WTC11 (cell line): ENCODE measurements at regions not wholly inside any gene's neighbourhood (a gene's known extent, or its start where the extent isn't known, plus 50 kb on each side); places are given as distances from the start of the nearest gene placed in this dataset.

ENCODE experiments used
- ATAC-seq: fragments of 200-7000 bp; cut with Tn5 transposase; 2 replicates; pipeline ENCODE4 v1.10.0; 2021; ENCODE audit warnings: mild to moderate bottlenecking, moderate library complexity
- CTCF ChIA-PET: fragments of 300-600 bp; sonication (Branson Sonifier 250); formaldehyde crosslinking; loops from one replicate; lab custom pipeline; 2021; ENCODE audit warnings: antibody characterized with exemption; lab: Charles Lee
- POLR2A ChIA-PET: fragments of 350-600 bp; sonication (Branson Sonifier 250); formaldehyde crosslinking; loops from one replicate; lab custom pipeline; 2021; ENCODE audit warnings: antibody characterized with exemption; lab: Charles Lee
- DNase-seq: peaks from one replicate; pipeline ENCODE4 v3.0.0; 2021; ENCODE audit warnings: low spot score
- H3K27ac Mint-ChIP-seq: 2 replicates; pipeline ENCODE4 v1.8.0; 2021; ENCODE audit warnings: mixed read lengths
- H3K27me3 Mint-ChIP-seq: 2 replicates; pipeline ENCODE4 v1.8.0; 2021; ENCODE audit warnings: low read depth, mild to moderate bottlenecking, moderate library complexity, mixed read lengths
- H3K36me3 Mint-ChIP-seq: 2 replicates; pipeline ENCODE4 v1.8.0; 2021; ENCODE audit warnings: mixed read lengths
- H3K4me1 Mint-ChIP-seq: 2 replicates; pipeline ENCODE4 v1.8.0; 2022; ENCODE audit warnings: mixed read lengths
- H3K4me3 Mint-ChIP-seq: 2 replicates; pipeline ENCODE4 v1.8.0; 2021; ENCODE audit warnings: mild to moderate bottlenecking, moderate library complexity, mixed read lengths
- H3K9me3 Mint-ChIP-seq: 2 replicates; pipeline ENCODE4 v1.8.0; 2021; ENCODE audit warnings: mixed read lengths
- ATF1 ChIP-seq: sonication (generic); formaldehyde crosslinking; IDR thresholded peaks from 2 replicates; pipeline ENCODE4 v1.8.1; 2023; ENCODE audit warnings: mild to moderate bottlenecking, moderate library complexity, missing genetic modification reagents
- CREB1 ChIP-seq: sonication (generic); formaldehyde crosslinking; IDR thresholded peaks from 2 replicates; pipeline ENCODE4 v1.8.0; 2023; ENCODE audit warnings: mild to moderate bottlenecking, missing genetic modification reagents
- FOXJ3 ChIP-seq: sonication (generic); formaldehyde crosslinking; IDR thresholded peaks from 2 replicates; pipeline ENCODE4 v1.9.0; 2021; ENCODE audit warnings: missing genetic modification reagents, mild to moderate bottlenecking, borderline replicate concordance
- FOXK1 ChIP-seq: sonication (generic); formaldehyde crosslinking; IDR thresholded peaks from 2 replicates; pipeline ENCODE4 v1.8.0; 2022; ENCODE audit warnings: mild to moderate bottlenecking, moderate library complexity, missing genetic modification reagents
- GRHL2 ChIP-seq: fragments of 250-450 bp; sonication (Bioruptor Pico); IDR thresholded peaks from 2 replicates; pipeline ENCODE4 v1.8.0; 2022; ENCODE audit warnings: mild to moderate bottlenecking, moderate library complexity; ENCODE audit not compliant: insufficient replicate concordance, severe bottlenecking
- KAT7 ChIP-seq: sonication (generic); formaldehyde crosslinking; IDR thresholded peaks from 2 replicates; pipeline ENCODE4 v1.8.1; 2023; ENCODE audit warnings: missing genetic modification reagents, mild to moderate bottlenecking, borderline replicate concordance
- MYBL2 ChIP-seq: sonication (generic); formaldehyde crosslinking; IDR thresholded peaks from 2 replicates; pipeline ENCODE4 v1.8.1; 2023; ENCODE audit warnings: mild to moderate bottlenecking, moderate library complexity, missing genetic modification reagents
- SP1 ChIP-seq: sonication (generic); formaldehyde crosslinking; conservative IDR thresholded peaks from 2 replicates; pipeline ENCODE4 v1.8.1; 2022; ENCODE audit warnings: missing genetic modification reagents
- ZNF121 ChIP-seq: sonication (generic); formaldehyde crosslinking; IDR thresholded peaks from 2 replicates; pipeline ENCODE4 v1.8.0; 2023; ENCODE audit warnings: missing genetic modification reagents
- ZNF281 ChIP-seq: sonication (generic); formaldehyde crosslinking; IDR thresholded peaks from 2 replicates; pipeline ENCODE4 v1.8.0; 2023; ENCODE audit warnings: mild to moderate bottlenecking, missing genetic modification reagents
- ZNF416 ChIP-seq: fragments of 250-450 bp; sonication (Bioruptor Pico); IDR thresholded peaks from 2 replicates; pipeline ENCODE4 v1.9.0; 2021; ENCODE audit warnings: mild to moderate bottlenecking, inconsistent platforms
- ZSCAN18 ChIP-seq: fragments of 250-450 bp; sonication (Bioruptor Pico); IDR thresholded peaks from 2 replicates; pipeline ENCODE4 v2.1.2; 2022; ENCODE audit warnings: mild to moderate bottlenecking, moderate library complexity
- TF ChIP-seq, protein P1 (sequence below): sonication (generic); formaldehyde crosslinking; IDR thresholded peaks from 2 replicates; pipeline ENCODE4 v1.8.1; 2023; ENCODE audit warnings: mild to moderate bottlenecking, missing genetic modification reagents, borderline replicate concordance
- TF ChIP-seq, protein P2 (sequence below): fragments of 200-600 bp; IDR thresholded peaks from 2 replicates; pipeline ENCODE4 v1.8.0; 2022; ENCODE audit warnings: antibody characterized with exemption
- TF ChIP-seq, protein P3 (sequence below): sonication (generic); formaldehyde crosslinking; conservative IDR thresholded peaks from 2 replicates; pipeline ENCODE4 v1.8.1; 2023; ENCODE audit warnings: mild to moderate bottlenecking, low read depth, missing genetic modification reagents, moderate library complexity
- TF ChIP-seq, protein P4 (sequence below): sonication (generic); formaldehyde crosslinking; IDR thresholded peaks from 2 replicates; pipeline ENCODE4 v1.8.0; 2022; ENCODE audit warnings: mild to moderate bottlenecking, missing genetic modification reagents
- TF ChIP-seq, protein P5 (sequence below): sonication (generic); formaldehyde crosslinking; IDR thresholded peaks from 2 replicates; pipeline ENCODE4 v1.8.1; 2023; ENCODE audit warnings: mild to moderate bottlenecking, missing genetic modification reagents

DNA sequence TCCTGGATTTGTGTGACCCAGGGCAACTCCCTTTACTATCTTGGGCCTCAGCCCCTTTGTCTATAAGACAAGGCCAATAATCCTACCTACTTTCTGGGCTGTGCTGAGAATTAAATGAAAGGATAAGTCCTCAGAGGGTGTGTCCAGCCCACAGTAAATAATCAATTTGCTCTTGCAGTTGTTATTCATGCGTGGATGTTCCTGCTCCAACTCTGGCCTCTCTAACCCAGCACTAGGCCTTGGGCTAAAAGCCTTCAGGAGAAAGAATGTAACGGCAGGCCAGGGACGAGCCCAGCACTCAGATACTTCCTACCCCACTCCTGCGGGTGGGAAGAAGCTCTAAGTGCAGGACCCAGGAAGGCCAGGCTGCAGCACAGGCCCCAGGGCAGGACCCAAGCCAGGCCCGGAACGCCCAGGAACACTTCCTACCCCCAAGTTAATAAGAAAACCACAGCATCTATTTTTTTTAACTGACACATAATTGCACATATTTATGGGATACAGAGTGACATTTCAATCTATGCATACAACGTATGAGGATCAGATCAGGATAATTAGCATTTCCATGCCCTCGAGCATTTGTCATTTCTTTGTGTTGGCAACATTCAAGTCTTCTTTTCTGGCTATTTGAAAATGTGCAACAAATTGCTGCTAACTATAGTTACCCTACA, 179.6 kb upstream of the RBPJ start:
- H3K9me3 Mint-ChIP-seq = peaks cover 10% of the 10 kb centered on the region
- H3K27me3 Mint-ChIP-seq = no peaks in the 10 kb centered on the region
- H3K27ac Mint-ChIP-seq = no peak overlapping the region
- DNase-seq (no peak), ATAC-seq (no peak; the same call in 1 of the 2 replicates)
- POLR2A ChIA-PET = no interaction called here
- no peaks in the 10 kb centered on the region for H3K36me3 Mint-ChIP-seq
- H3K4me1 Mint-ChIP-seq = peaks cover 17% of the 10 kb centered on the region
- TF ChIP-seq, protein P1, sequence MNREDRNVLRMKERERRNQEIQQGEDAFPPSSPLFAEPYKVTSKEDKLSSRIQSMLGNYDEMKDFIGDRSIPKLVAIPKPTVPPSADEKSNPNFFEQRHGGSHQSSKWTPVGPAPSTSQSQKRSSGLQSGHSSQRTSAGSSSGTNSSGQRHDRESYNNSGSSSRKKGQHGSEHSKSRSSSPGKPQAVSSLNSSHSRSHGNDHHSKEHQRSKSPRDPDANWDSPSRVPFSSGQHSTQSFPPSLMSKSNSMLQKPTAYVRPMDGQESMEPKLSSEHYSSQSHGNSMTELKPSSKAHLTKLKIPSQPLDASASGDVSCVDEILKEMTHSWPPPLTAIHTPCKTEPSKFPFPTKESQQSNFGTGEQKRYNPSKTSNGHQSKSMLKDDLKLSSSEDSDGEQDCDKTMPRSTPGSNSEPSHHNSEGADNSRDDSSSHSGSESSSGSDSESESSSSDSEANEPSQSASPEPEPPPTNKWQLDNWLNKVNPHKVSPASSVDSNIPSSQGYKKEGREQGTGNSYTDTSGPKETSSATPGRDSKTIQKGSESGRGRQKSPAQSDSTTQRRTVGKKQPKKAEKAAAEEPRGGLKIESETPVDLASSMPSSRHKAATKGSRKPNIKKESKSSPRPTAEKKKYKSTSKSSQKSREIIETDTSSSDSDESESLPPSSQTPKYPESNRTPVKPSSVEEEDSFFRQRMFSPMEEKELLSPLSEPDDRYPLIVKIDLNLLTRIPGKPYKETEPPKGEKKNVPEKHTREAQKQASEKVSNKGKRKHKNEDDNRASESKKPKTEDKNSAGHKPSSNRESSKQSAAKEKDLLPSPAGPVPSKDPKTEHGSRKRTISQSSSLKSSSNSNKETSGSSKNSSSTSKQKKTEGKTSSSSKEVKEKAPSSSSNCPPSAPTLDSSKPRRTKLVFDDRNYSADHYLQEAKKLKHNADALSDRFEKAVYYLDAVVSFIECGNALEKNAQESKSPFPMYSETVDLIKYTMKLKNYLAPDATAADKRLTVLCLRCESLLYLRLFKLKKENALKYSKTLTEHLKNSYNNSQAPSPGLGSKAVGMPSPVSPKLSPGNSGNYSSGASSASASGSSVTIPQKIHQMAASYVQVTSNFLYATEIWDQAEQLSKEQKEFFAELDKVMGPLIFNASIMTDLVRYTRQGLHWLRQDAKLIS (CRISPR knock-in tag) = no peak
- TF ChIP-seq FOXK1 (CRISPR knock-in tag) (no peak), CREB1 (CRISPR knock-in tag) (no peak), GRHL2 (CRISPR knock-in tag) (no peak), FOXJ3 (CRISPR knock-in tag) (no peak), SP1 (CRISPR knock-in tag) (no peak)
- TF ChIP-seq, all 79 proteins: peak for 0
- CTCF ChIA-PET = interaction anchor here (0.9 to 1.7 kb wide), 3 partner anchors 20 to 153 kb away, joined by 3 to 7 read pairs (median 4); no protein-coding TSS in a partner anchor
- no peak overlapping the region for H3K4me3 Mint-ChIP-seq

GRCh38 chr4:26141911-26142638, 178.7 kb upstream of the RBPJ start:
- peaks cover 17% of the 10 kb centered on the region for H3K4me1 Mint-ChIP-seq
- H3K36me3 Mint-ChIP-seq = no peaks in the 10 kb centered on the region
- H3K27ac Mint-ChIP-seq = no peak overlapping the region
- ChIA-PET CTCF (interaction anchor here (0.9 to 1.7 kb wide), 3 partner anchors 19 to 154 kb away, joined by 3 to 7 read pairs (median 4); no protein-coding TSS in a partner anchor), POLR2A (no interaction called here)
- peaks cover 14% of the 10 kb centered on the region for H3K9me3 Mint-ChIP-seq
- no peak for DNase-seq
- no peak overlapping the region for H3K4me3 Mint-ChIP-seq
- no peak for ATAC-seq
- no peak for TF ChIP-seq ZNF416
- TF ChIP-seq ZSCAN18 (CRISPR knock-in tag) = no peak
- TF ChIP-seq ZNF281 = no peak
- TF ChIP-seq ZNF121 (CRISPR knock-in tag) = no peak
- no peak for TF ChIP-seq GRHL2 (CRISPR knock-in tag)
- TF ChIP-seq, protein P2, sequence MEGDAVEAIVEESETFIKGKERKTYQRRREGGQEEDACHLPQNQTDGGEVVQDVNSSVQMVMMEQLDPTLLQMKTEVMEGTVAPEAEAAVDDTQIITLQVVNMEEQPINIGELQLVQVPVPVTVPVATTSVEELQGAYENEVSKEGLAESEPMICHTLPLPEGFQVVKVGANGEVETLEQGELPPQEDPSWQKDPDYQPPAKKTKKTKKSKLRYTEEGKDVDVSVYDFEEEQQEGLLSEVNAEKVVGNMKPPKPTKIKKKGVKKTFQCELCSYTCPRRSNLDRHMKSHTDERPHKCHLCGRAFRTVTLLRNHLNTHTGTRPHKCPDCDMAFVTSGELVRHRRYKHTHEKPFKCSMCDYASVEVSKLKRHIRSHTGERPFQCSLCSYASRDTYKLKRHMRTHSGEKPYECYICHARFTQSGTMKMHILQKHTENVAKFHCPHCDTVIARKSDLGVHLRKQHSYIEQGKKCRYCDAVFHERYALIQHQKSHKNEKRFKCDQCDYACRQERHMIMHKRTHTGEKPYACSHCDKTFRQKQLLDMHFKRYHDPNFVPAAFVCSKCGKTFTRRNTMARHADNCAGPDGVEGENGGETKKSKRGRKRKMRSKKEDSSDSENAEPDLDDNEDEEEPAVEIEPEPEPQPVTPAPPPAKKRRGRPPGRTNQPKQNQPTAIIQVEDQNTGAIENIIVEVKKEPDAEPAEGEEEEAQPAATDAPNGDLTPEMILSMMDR = no peak
- TF ChIP-seq, protein P3, sequence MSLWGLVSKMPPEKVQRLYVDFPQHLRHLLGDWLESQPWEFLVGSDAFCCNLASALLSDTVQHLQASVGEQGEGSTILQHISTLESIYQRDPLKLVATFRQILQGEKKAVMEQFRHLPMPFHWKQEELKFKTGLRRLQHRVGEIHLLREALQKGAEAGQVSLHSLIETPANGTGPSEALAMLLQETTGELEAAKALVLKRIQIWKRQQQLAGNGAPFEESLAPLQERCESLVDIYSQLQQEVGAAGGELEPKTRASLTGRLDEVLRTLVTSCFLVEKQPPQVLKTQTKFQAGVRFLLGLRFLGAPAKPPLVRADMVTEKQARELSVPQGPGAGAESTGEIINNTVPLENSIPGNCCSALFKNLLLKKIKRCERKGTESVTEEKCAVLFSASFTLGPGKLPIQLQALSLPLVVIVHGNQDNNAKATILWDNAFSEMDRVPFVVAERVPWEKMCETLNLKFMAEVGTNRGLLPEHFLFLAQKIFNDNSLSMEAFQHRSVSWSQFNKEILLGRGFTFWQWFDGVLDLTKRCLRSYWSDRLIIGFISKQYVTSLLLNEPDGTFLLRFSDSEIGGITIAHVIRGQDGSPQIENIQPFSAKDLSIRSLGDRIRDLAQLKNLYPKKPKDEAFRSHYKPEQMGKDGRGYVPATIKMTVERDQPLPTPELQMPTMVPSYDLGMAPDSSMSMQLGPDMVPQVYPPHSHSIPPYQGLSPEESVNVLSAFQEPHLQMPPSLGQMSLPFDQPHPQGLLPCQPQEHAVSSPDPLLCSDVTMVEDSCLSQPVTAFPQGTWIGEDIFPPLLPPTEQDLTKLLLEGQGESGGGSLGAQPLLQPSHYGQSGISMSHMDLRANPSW (CRISPR knock-in tag) = no peak
- TF ChIP-seq, protein P4, sequence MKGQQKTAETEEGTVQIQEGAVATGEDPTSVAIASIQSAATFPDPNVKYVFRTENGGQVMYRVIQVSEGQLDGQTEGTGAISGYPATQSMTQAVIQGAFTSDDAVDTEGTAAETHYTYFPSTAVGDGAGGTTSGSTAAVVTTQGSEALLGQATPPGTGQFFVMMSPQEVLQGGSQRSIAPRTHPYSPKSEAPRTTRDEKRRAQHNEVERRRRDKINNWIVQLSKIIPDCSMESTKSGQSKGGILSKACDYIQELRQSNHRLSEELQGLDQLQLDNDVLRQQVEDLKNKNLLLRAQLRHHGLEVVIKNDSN = no peak
- TF ChIP-seq, protein P5, sequence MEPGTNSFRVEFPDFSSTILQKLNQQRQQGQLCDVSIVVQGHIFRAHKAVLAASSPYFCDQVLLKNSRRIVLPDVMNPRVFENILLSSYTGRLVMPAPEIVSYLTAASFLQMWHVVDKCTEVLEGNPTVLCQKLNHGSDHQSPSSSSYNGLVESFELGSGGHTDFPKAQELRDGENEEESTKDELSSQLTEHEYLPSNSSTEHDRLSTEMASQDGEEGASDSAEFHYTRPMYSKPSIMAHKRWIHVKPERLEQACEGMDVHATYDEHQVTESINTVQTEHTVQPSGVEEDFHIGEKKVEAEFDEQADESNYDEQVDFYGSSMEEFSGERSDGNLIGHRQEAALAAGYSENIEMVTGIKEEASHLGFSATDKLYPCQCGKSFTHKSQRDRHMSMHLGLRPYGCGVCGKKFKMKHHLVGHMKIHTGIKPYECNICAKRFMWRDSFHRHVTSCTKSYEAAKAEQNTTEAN = no peak
- TF ChIP-seq ATF1 (CRISPR knock-in tag) = no peak
- TF ChIP-seq MYBL2 = no peak
- no peak for TF ChIP-seq CREB1 (CRISPR knock-in tag)
- TF ChIP-seq KAT7 = no peak
- peaks cover 4% of the 10 kb centered on the region for H3K27me3 Mint-ChIP-seq
